ENCODE measurements at regions not wholly inside any gene's neighbourhood (a gene's known extent, or its start where the extent isn't known, plus 50 kb on each side); places are given as distances from the start of the nearest gene placed in this dataset.

DNA sequence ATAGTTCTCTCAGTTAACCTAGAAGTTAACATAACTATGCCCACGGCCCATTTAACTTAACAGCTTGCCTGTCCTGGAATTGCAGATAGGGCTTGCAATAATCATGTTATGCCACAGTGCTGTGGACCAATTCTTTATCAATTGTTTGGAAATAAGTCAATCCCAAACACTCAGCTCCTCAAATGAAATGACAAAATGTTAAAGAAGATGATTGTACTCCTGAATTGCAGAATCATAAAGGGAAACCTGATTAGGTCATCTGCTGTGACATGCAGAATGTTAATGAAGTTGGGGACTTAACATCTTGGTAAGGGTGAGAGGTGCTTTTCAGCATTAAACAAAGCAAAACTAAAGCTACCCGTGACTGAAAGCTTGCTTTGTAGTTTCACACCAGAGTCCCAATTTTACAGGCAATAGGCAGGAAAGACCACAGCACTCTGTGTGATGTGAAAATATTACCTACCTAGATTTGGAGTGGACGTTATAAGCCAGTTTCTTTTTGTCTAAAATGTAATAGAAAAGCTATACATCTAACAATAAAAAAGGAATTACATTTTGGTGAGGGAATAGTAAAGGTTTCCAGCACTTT lies 364.0 kb downstream of the GPD2 start:
- intact Hi-C loops (cut with micrococcal nuclease; ENCODE audit: unreplicated experiment), result no loop called here
- no TSS peak for BruUV-seq (replicated peaks)
- peaks cover 9% of the 10 kb centered on the region for H3K4me1 Mint-ChIP-seq (ENCODE audit: low read depth, unreplicated experiment)
- no peak overlapping the region for H3K4me3 Mint-ChIP-seq (ENCODE audit: low read depth, unreplicated experiment)
- no peak overlapping the region for H3K27ac Mint-ChIP-seq (ENCODE audit: unreplicated experiment)
- no peaks in the 10 kb centered on the region for H3K9me3 Mint-ChIP-seq (ENCODE audit: low read depth, unreplicated experiment)
- no peaks in the 10 kb centered on the region for H3K27me3 Mint-ChIP-seq (ENCODE audit: unreplicated experiment)
- DNase-seq, result no peak
- TF ChIP-seq, protein P1, sequence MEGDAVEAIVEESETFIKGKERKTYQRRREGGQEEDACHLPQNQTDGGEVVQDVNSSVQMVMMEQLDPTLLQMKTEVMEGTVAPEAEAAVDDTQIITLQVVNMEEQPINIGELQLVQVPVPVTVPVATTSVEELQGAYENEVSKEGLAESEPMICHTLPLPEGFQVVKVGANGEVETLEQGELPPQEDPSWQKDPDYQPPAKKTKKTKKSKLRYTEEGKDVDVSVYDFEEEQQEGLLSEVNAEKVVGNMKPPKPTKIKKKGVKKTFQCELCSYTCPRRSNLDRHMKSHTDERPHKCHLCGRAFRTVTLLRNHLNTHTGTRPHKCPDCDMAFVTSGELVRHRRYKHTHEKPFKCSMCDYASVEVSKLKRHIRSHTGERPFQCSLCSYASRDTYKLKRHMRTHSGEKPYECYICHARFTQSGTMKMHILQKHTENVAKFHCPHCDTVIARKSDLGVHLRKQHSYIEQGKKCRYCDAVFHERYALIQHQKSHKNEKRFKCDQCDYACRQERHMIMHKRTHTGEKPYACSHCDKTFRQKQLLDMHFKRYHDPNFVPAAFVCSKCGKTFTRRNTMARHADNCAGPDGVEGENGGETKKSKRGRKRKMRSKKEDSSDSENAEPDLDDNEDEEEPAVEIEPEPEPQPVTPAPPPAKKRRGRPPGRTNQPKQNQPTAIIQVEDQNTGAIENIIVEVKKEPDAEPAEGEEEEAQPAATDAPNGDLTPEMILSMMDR (IDR thresholded peaks at IDR 0.05; ENCODE audit: unreplicated experiment), result no peak
- CTCF ChIA-PET, result no interaction called here
- H3K36me3 Mint-ChIP-seq (ENCODE audit: insufficient read depth, unreplicated experiment), result peaks cover 4% of the 10 kb centered on the region

DNA sequence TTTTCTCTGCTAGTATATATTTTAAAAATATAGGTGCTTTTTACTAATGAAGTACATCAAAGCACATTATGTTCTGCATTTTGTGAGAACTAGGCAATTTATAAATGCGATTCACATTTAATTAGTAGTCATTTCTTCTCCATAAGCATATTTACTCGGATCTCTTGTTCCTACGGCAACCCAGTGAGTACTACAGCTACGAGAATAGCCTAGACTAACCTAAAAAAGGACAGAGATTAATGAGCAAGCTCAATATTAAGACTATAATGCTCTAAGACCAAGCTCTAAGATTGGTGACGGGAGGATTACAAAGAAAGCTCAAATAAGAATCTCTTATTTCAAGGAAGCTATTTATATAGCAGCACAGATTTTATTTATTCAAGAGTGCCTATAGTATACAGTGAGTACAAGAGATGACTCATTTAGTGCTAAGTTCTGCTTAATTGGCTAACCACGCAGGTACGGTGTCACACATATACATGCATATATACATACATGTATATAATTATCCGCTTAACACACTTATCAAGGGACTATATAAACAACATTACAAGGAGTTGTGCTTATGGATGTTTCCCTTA lies 364.7 kb downstream of the GPD2 start:
- Mint-ChIP-seq H3K9me3 (ENCODE audit: low read depth, unreplicated experiment) (no peaks in the 10 kb centered on the region), H3K27me3 (ENCODE audit: unreplicated experiment) (no peaks in the 10 kb centered on the region), H3K27ac (ENCODE audit: unreplicated experiment) (no peak overlapping the region), H3K36me3 (ENCODE audit: insufficient read depth, unreplicated experiment) (peaks cover 4% of the 10 kb centered on the region), H3K4me1 (ENCODE audit: low read depth, unreplicated experiment) (peaks cover 9% of the 10 kb centered on the region), H3K4me3 (ENCODE audit: low read depth, unreplicated experiment) (no peak overlapping the region)
- no peak for DNase-seq
- TF ChIP-seq, protein P1 (IDR thresholded peaks at IDR 0.05; ENCODE audit: unreplicated experiment), result no peak
- CTCF ChIA-PET, result no interaction called here
- intact Hi-C loops (cut with micrococcal nuclease; ENCODE audit: unreplicated experiment), result no loop called here
- BruUV-seq (replicated peaks), result no TSS peak

DNA sequence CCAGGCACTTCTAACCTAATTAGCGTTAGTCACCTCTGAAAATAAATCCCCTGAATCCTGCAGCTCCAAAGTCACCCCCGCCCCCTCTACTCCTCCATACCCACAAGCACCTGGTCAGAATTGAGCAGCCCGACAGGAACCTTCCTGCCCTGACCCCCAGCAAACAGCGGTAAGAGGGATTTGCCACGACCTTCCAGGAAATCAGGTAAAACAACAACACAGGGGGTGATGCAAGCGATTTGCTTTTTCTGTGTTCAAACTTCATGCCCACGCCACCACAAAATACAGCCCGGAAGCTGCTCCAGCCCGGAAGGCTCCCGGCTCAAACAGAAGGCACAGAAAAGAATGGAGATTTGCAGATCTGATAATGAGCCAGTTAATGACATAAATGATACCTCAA lies 367.1 kb downstream of the GPD2 start:
- Mint-ChIP-seq H3K4me1 (ENCODE audit: low read depth, unreplicated experiment) (peaks cover 9% of the 10 kb centered on the region), H3K27me3 (ENCODE audit: unreplicated experiment) (no peaks in the 10 kb centered on the region), H3K27ac (ENCODE audit: unreplicated experiment) (peak overlapping the region; percentile 4), H3K36me3 (ENCODE audit: insufficient read depth, unreplicated experiment) (peaks cover 4% of the 10 kb centered on the region), H3K4me3 (ENCODE audit: low read depth, unreplicated experiment) (peak overlapping the region; percentile 36), H3K9me3 (ENCODE audit: low read depth, unreplicated experiment) (peaks cover 3% of the 10 kb centered on the region)
- no TSS peak for BruUV-seq (replicated peaks)
- CTCF ChIA-PET, result no interaction called here
- TF ChIP-seq, protein P1 (IDR thresholded peaks at IDR 0.05; ENCODE audit: unreplicated experiment), result no peak
- intact Hi-C loops (cut with micrococcal nuclease; ENCODE audit: unreplicated experiment), result no loop called here
- no peak for DNase-seq

DNA sequence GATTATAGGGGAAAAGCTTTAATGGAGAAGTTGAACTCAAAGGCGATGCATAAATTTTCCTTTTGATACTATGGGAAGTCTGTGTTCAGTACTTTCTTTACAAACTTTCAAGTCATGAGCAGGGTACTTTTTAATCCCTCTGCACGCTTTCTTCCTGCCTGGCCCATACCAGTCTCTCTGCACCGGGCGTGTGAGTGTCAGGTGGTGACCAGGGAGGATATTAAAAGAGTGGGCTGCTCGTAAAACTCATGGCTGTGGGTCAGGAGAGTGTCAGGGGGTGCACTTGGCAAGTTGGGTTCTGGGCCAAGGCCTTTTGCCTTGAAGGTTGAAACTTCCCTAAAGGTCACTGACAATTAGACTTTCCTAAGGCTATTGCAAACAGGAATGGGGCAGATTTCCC lies 367.8 kb downstream of the GPD2 start:
- H3K36me3 Mint-ChIP-seq (ENCODE audit: insufficient read depth, unreplicated experiment), result peaks cover 4% of the 10 kb centered on the region
- H3K27ac Mint-ChIP-seq (ENCODE audit: unreplicated experiment), result no peak overlapping the region
- peaks cover 9% of the 10 kb centered on the region for H3K4me1 Mint-ChIP-seq (ENCODE audit: low read depth, unreplicated experiment)
- no peaks in the 10 kb centered on the region for H3K27me3 Mint-ChIP-seq (ENCODE audit: unreplicated experiment)
- no TSS peak for BruUV-seq (replicated peaks)
- H3K4me3 Mint-ChIP-seq (ENCODE audit: low read depth, unreplicated experiment), result no peak overlapping the region
- intact Hi-C loops (cut with micrococcal nuclease; ENCODE audit: unreplicated experiment), result no loop called here
- TF ChIP-seq, protein P1 (IDR thresholded peaks at IDR 0.05; ENCODE audit: unreplicated experiment), result no peak
- CTCF ChIA-PET, result no interaction called here
- peaks cover 3% of the 10 kb centered on the region for H3K9me3 Mint-ChIP-seq (ENCODE audit: low read depth, unreplicated experiment)
- no peak for DNase-seq
